HL-60 (cell line): ENCODE measurements at regions not wholly inside any gene's neighbourhood (a gene's known extent, or its start where the extent isn't known, plus 50 kb on each side); places are given as distances from the start of the nearest gene placed in this dataset.

ENCODE experiments used
- CTCF ChIP-seq: IDR thresholded peaks from one replicate; pipeline ENCODE4 v1.5.1; 2011; ENCODE audit warnings: low read length, control low read depth, inconsistent platforms; ENCODE audit not compliant: insufficient read depth
- POLR2AphosphoS5 ChIP-seq: IDR thresholded peaks from 2 replicates; pipeline ENCODE4 v1.6.1; 2012; ENCODE audit warnings: low read depth

DNA sequence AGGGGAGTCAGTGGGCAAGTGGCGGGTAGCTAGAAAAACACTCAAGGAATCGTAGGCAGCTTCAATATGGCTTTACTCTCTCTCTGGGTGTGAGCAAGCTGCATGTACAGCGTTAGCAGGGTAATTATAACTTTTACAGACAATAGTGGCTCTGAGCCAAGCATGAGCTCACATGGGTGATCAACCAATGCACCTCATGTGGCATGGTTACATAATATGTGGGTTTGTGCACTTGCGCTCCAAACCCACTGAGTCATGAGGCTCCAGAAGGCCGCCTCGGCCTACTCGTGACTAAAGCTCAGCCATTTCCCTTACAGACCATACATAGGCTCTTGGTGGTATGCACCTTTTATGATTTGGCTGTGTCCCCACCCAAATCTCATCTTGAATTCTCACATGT is 78.4 kb upstream of the FBXL4 start:
- TF ChIP-seq CTCF, result no peak
- TF ChIP-seq POLR2AphosphoS5, result no peak
